CD4-positive, alpha-beta T cell (primary cell): ENCODE measurements at regions not wholly inside any gene's neighbourhood (a gene's known extent, or its start where the extent isn't known, plus 50 kb on each side); places are given as distances from the start of the nearest gene placed in this dataset.

Source experiments
- ATAC-seq: fragments of 200-7000 bp; cut with Tn5 transposase; one replicate; pipeline ENCODE4 v1.10.0; 2022; ENCODE audit warnings: mild to moderate bottlenecking; ENCODE audit not compliant: poor library complexity
- CTCF ChIA-PET: fragments of 350-600 bp; sonication (Branson Sonifier 250); formaldehyde crosslinking; loops from one replicate; lab custom pipeline; 2021; ENCODE audit warnings: antibody characterized with exemption, inconsistent platforms; lab: Charles Lee
- POLR2A ChIA-PET: fragments of 350-600 bp; sonication (Branson Sonifier 250); formaldehyde crosslinking; loops from one replicate; lab custom pipeline; 2021; ENCODE audit warnings: antibody characterized with exemption, inconsistent platforms; lab: Charles Lee
- DNase-seq, 14 experiments: peaks; one replicate each; pipeline ENCODE4 v3.0.0-alpha.2; 2013 to 2020; ENCODE audit warnings: mixed read lengths in 2 of 14
- H3K27ac ChIP-seq, 2 donors: one replicate each; pipeline versions ENCODE4 v1.5.1 to v1.7.0; 2013; ENCODE audit warnings: low read length in 2 of 2, low read depth in 1 of 2, mild to moderate bottlenecking in 1 of 2
- H3K27me3 ChIP-seq, 2 experiments: 1 replicate in 1 of 2; 2 replicates in 1 of 2; pipeline versions ENCODE4 v1.6.1 to v1.7.0; 2013; ENCODE audit warnings: low read length in 2 of 2, control low read depth in 1 of 2, mild to moderate bottlenecking in 1 of 2, moderate library complexity in 1 of 2; ENCODE audit not compliant: insufficient read depth in 2 of 2, control insufficient read depth in 1 of 2
- H3K36me3 ChIP-seq: one replicate; pipeline ENCODE4 v1.6.1; 2013; ENCODE audit warnings: low read length, control low read depth; ENCODE audit not compliant: insufficient read depth
- H3K4me1 ChIP-seq: one replicate; pipeline ENCODE4 v1.6.1; 2013; ENCODE audit warnings: low read length, control low read depth; ENCODE audit not compliant: insufficient read depth
- H3K4me3 ChIP-seq: one replicate; pipeline ENCODE4 v1.5.1; 2013; ENCODE audit warnings: mild to moderate bottlenecking, low read length, moderate library complexity
- H3K9me3 ChIP-seq, 2 experiments: 1 replicate in 1 of 2; 2 replicates in 1 of 2; pipeline versions ENCODE4 v1.6.1 to v1.7.0; 2013; ENCODE audit warnings: low read length in 2 of 2, mild to moderate bottlenecking in 2 of 2, control low read depth in 1 of 2, moderate library complexity in 1 of 2; ENCODE audit not compliant: control insufficient read depth in 1 of 2, insufficient read depth in 1 of 2
- H3K27ac Mint-ChIP-seq: one replicate; pipeline ENCODE4 v1.8.0; 2020; ENCODE audit warnings: mixed read lengths
- H3K27me3 Mint-ChIP-seq: one replicate; pipeline ENCODE4 v1.8.0; 2021; ENCODE audit warnings: mixed read lengths
- H3K36me3 Mint-ChIP-seq: one replicate; pipeline ENCODE4 v1.8.0; 2021; ENCODE audit warnings: low read depth, mixed read lengths
- H3K4me1 Mint-ChIP-seq: one replicate; pipeline ENCODE4 v1.8.0; 2021; ENCODE audit warnings: low read depth, mixed read lengths
- H3K4me3 Mint-ChIP-seq: one replicate; pipeline ENCODE4 v1.8.0; 2020; ENCODE audit warnings: mild to moderate bottlenecking, mixed read lengths
- H3K9me3 Mint-ChIP-seq: one replicate; pipeline ENCODE4 v1.8.0; 2020; ENCODE audit warnings: mixed read lengths
- intact Hi-C, 2 experiments: fragments of 100-400 bp; cut with DNase I in 1 of 2; cut with micrococcal nuclease in 1 of 2; formaldehyde crosslinking; loops; one replicate each; pipeline versions ENCODE4 v1.15.1 to v1.9.0; 2023 to 2025; cut with DNase I, micrococcal nuclease
- TF ChIP-seq, protein P1 (sequence below): fragments of 200-600 bp; IDR thresholded peaks from one replicate; pipeline ENCODE4 v1.8.0; 2022; ENCODE audit warnings: antibody characterized with exemption, mild to moderate bottlenecking

DNA sequence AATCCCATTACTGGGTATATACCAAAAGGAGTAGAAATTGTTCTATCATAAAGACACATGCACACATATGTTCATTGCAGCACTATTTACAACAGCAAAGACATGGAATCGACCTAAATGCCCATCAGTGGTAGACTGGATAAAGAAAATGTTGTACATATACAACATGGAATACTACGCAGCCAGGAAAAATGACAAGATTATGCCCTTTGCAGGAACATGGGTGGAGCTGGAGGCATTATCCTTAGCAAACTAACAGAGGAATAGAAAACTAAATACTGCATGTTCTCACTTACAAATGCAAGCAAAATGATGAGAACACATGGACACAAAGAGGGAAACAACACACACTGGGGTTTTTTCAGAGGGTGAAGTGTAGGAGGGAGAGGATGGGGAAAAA lies 300.2 kb downstream of the BAMBI start:
- no peak for ATAC-seq
- Histone ChIP-seq H3K9me3 (no peaks in the 10 kb centered on the region), H3K27ac (no peak overlapping the region), H3K4me3 (no peak overlapping the region), H3K4me1 (no peaks in the 10 kb centered on the region), H3K27me3 (no peaks in the 10 kb centered on the region), H3K36me3 (no peaks in the 10 kb centered on the region)
- no peak for DNase-seq
- Mint-ChIP-seq H3K27me3 (peaks cover 5% of the 10 kb centered on the region), H3K36me3 (no peaks in the 10 kb centered on the region), H3K4me1 (no peaks in the 10 kb centered on the region), H3K9me3 (no peaks in the 10 kb centered on the region), H3K27ac (no peak overlapping the region), H3K4me3 (no peak overlapping the region)
- intact Hi-C loops: no loop called here
- TF ChIP-seq, protein P1, sequence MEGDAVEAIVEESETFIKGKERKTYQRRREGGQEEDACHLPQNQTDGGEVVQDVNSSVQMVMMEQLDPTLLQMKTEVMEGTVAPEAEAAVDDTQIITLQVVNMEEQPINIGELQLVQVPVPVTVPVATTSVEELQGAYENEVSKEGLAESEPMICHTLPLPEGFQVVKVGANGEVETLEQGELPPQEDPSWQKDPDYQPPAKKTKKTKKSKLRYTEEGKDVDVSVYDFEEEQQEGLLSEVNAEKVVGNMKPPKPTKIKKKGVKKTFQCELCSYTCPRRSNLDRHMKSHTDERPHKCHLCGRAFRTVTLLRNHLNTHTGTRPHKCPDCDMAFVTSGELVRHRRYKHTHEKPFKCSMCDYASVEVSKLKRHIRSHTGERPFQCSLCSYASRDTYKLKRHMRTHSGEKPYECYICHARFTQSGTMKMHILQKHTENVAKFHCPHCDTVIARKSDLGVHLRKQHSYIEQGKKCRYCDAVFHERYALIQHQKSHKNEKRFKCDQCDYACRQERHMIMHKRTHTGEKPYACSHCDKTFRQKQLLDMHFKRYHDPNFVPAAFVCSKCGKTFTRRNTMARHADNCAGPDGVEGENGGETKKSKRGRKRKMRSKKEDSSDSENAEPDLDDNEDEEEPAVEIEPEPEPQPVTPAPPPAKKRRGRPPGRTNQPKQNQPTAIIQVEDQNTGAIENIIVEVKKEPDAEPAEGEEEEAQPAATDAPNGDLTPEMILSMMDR: no peak
- ChIA-PET POLR2A (no interaction called here), CTCF (no interaction called here)

DNA sequence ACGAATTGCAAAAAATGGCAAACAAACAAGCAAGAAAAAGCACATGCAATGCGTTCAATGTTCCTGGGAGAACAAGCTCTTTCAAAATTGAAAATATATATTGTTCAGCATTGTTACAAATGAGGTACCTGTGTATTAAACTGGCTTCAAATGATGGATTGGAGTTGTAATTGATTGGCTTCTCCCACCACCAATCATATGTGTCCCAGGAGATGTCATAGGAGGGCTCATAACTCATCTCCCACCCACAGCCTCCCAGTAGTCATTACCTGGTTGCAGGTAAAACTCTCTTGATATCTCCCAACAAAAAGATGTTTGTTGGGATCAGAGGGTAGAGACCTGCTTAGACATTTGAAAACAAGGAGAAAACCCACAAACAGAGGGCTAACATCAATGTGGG lies 302.9 kb downstream of the BAMBI start:
- Mint-ChIP-seq H3K27ac (no peak overlapping the region), H3K9me3 (no peaks in the 10 kb centered on the region), H3K27me3 (peaks cover 5% of the 10 kb centered on the region), H3K4me3 (no peak overlapping the region), H3K4me1 (no peaks in the 10 kb centered on the region), H3K36me3 (no peaks in the 10 kb centered on the region)
- Histone ChIP-seq H3K27ac (no peak overlapping the region), H3K4me1 (no peaks in the 10 kb centered on the region), H3K4me3 (no peak overlapping the region), H3K9me3 (no peaks in the 10 kb centered on the region), H3K27me3 (no peaks in the 10 kb centered on the region), H3K36me3 (no peaks in the 10 kb centered on the region)
- ChIA-PET CTCF (no interaction called here), POLR2A (no interaction called here)
- intact Hi-C loops: no loop called here
- TF ChIP-seq, protein P1: no peak
- DNase-seq (no peak), ATAC-seq (no peak)

DNA sequence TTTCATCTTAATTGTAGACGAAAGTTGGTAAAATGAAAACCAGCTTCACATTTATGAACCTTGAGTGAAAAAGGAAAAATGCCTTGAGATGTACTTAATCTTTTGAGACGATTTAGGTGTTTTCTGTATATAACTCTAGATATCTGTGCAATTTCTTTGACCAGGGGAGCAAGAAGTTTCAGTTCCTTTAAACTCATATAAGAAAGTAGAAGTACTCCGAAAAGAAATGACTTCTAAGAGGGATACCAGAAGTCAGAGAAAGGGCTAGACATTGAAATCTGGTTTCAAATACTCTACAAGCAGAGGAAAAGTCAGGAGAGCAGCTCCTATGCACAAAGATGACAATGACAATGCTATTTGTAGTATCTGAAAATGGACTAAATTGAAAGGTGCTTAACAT lies 303.7 kb downstream of the BAMBI start:
- TF ChIP-seq, protein P1: no peak
- Histone ChIP-seq H3K4me1 (no peaks in the 10 kb centered on the region), H3K27ac (no peak overlapping the region), H3K27me3 (no peaks in the 10 kb centered on the region), H3K36me3 (no peaks in the 10 kb centered on the region), H3K9me3 (no peaks in the 10 kb centered on the region), H3K4me3 (no peak overlapping the region)
- Mint-ChIP-seq H3K4me1 (no peaks in the 10 kb centered on the region), H3K9me3 (no peaks in the 10 kb centered on the region), H3K36me3 (no peaks in the 10 kb centered on the region), H3K27ac (no peak overlapping the region), H3K27me3 (peaks cover 5% of the 10 kb centered on the region), H3K4me3 (no peak overlapping the region)
- intact Hi-C loops: no loop called here
- POLR2A ChIA-PET: no interaction called here
- no peak for DNase-seq
- ATAC-seq: no peak
- CTCF ChIA-PET: no interaction called here
